ENCODE measurements at regions not wholly inside any gene's neighbourhood (a gene's known extent, or its start where the extent isn't known, plus 50 kb on each side); places are given as distances from the start of the nearest gene placed in this dataset.

DNA sequence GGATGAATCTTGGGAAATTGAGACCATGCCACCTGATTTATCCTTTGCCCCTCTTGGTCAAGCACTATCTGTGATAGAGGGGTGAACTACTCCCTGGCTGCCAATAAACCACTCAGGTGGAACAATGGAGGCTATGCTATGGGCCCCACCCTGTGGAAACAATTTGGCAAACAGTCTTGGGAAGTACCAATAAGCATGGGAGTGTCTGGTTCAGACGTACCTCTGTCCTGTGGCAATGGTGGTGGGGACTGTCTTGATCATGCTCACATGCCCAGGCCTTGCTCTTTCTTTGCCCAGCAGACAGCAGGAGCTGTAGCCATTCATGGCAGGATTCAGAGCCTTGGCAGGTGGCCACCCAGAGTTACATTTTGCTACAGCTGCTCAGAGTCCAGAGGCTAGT lies 658.7 kb downstream of the KCNJ3 start:
- BruUV-seq (replicated peaks): no TSS peak
- no peaks in the 10 kb centered on the region for H3K36me3 ChIP-seq (ENCODE audit: low read depth, low read length)
- POLR2A ChIA-PET (ENCODE audit: unreplicated experiment): no interaction called here

DNA sequence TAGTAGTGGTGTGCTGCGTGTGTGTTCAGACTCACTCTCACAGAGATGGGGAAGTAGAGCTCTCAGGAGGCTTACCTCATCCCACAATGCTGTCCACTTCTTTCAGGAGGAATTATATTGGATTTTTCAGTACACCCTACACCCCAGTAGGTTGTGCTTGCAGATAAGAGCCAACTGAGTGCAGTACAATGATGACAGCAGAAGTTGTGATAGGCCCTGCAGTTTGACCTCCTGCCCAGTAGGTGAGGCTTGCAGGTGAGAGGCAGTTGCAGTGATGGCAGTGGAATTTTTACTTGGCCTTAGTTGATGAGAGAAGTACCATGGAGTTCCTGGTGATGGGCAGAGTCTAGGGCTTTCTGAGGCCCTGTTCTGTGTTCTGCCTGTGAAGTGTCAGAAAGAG lies 657.8 kb downstream of the KCNJ3 start:
- intact Hi-C loops (cut with micrococcal nuclease): no loop called here
- Histone ChIP-seq H3K9me3 (ENCODE audit: low read length) (no peaks in the 10 kb centered on the region), H3F3A (ENCODE audit: low read length, unreplicated experiment) (no peaks in the 10 kb centered on the region), H3K79me2 (ENCODE audit: low read length) (no peaks in the 10 kb centered on the region), H3K4me3 (ENCODE audit: low read length) (no peak overlapping the region), H3K27ac (ENCODE audit: low read length) (no peak overlapping the region), H3K9me2 (replicated peaks; ENCODE audit: low read length) (no peaks in the 10 kb centered on the region), H3K9ac (ENCODE audit: low read length) (no peak overlapping the region), H3K4me1 (ENCODE audit: insufficient read depth, low read length) (no peaks in the 10 kb centered on the region), H2AFZ (ENCODE audit: low read length) (no peak overlapping the region), H3K36me3 (ENCODE audit: low read depth, low read length) (no peaks in the 10 kb centered on the region), H4K20me1 (ENCODE audit: low read length) (no peaks in the 10 kb centered on the region), H3K4me2 (ENCODE audit: low read length) (no peak overlapping the region), H3K27me3 (ENCODE audit: low read length) (no peaks in the 10 kb centered on the region)
- ATAC-seq (no peak), DNase-seq (no peak)
- no TSS peak for BruUV-seq (replicated peaks)
- TF ChIP-seq EZH2 (IDR thresholded peaks at IDR 0.05; ENCODE audit: low read length, unreplicated experiment) (no peak), EZH2phosphoT487 (IDR thresholded peaks at IDR 0.05; ENCODE audit: borderline replicate concordance, low read length) (no peak)
- TF ChIP-seq, protein P1, sequence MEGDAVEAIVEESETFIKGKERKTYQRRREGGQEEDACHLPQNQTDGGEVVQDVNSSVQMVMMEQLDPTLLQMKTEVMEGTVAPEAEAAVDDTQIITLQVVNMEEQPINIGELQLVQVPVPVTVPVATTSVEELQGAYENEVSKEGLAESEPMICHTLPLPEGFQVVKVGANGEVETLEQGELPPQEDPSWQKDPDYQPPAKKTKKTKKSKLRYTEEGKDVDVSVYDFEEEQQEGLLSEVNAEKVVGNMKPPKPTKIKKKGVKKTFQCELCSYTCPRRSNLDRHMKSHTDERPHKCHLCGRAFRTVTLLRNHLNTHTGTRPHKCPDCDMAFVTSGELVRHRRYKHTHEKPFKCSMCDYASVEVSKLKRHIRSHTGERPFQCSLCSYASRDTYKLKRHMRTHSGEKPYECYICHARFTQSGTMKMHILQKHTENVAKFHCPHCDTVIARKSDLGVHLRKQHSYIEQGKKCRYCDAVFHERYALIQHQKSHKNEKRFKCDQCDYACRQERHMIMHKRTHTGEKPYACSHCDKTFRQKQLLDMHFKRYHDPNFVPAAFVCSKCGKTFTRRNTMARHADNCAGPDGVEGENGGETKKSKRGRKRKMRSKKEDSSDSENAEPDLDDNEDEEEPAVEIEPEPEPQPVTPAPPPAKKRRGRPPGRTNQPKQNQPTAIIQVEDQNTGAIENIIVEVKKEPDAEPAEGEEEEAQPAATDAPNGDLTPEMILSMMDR (conservative IDR thresholded peaks at IDR 0.05; ENCODE audit: low read depth, low read length): no peak
- CTCF ChIA-PET: no interaction called here
- POLR2A ChIA-PET (ENCODE audit: unreplicated experiment): no interaction called here

More for the DNA sequence above, 658.7 kb downstream of the KCNJ3 start:
- DNase-seq (no peak), ATAC-seq (no peak)
- Histone ChIP-seq H3K4me1 (ENCODE audit: insufficient read depth, low read length) (no peaks in the 10 kb centered on the region), H3F3A (ENCODE audit: low read length, unreplicated experiment) (no peaks in the 10 kb centered on the region), H3K9me3 (ENCODE audit: low read length) (no peaks in the 10 kb centered on the region), H3K9ac (ENCODE audit: low read length) (no peak overlapping the region), H3K4me3 (ENCODE audit: low read length) (no peak overlapping the region), H3K79me2 (ENCODE audit: low read length) (no peaks in the 10 kb centered on the region), H3K27ac (ENCODE audit: low read length) (no peak overlapping the region), H4K20me1 (ENCODE audit: low read length) (no peaks in the 10 kb centered on the region), H3K27me3 (ENCODE audit: low read length) (no peaks in the 10 kb centered on the region), H3K4me2 (ENCODE audit: low read length) (no peak overlapping the region), H3K9me2 (replicated peaks; ENCODE audit: low read length) (no peaks in the 10 kb centered on the region), H2AFZ (ENCODE audit: low read length) (no peak overlapping the region)
- TF ChIP-seq EZH2 (IDR thresholded peaks at IDR 0.05; ENCODE audit: low read length, unreplicated experiment): no peak
- TF ChIP-seq EZH2phosphoT487 (IDR thresholded peaks at IDR 0.05; ENCODE audit: borderline replicate concordance, low read length): no peak
- TF ChIP-seq, protein P1 (conservative IDR thresholded peaks at IDR 0.05; ENCODE audit: low read depth, low read length): no peak
- CTCF ChIA-PET: no interaction called here
- intact Hi-C loops (cut with micrococcal nuclease): no loop called here

DNA sequence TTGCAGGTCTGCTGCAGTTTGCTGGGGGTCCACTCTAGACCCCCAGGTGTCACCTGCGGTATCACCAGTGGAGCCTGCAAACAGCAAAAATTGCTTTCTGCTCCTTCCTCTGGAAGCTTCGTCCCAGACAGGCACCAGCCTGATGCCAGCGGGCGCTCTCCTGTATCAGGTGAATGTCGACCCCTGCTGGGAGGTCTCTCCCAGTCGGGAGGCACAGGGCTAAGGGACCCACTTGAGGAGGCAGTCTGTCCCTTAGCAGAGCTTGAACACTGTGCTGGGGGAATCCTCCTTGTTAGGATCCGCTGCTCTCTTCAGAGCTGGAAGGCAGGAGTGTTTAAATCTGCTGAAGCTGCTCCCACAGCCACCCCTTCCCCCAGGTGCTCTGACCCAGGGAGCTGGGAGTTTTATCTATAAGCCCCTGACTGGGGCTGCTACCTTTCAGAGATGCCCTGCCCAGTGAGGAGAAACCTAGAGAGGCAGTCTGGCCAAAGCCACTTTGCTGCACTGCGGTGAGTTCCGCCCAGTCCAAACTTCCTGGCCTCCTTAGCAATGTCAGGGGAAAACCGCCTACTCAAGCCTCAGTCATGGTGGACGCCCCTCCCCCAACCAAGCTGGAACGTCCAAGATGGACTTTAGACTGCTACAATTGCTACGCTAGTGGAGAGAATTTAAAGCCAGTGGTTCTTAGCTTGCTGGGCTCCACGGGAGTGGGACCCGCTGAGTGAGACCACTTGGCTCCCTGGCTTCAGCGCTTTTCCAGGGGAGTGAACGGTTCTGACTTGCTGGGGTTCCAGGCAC lies 652.5 kb downstream of the KCNJ3 start:
- ATAC-seq (no peak), DNase-seq (no peak)
- Histone ChIP-seq H3K9ac (ENCODE audit: low read length) (no peak overlapping the region), H3K36me3 (ENCODE audit: low read depth, low read length) (no peaks in the 10 kb centered on the region), H3K9me3 (ENCODE audit: low read length) (no peaks in the 10 kb centered on the region), H2AFZ (ENCODE audit: low read length) (no peak overlapping the region), H3K79me2 (ENCODE audit: low read length) (no peaks in the 10 kb centered on the region), H3F3A (ENCODE audit: low read length, unreplicated experiment) (no peaks in the 10 kb centered on the region), H3K9me2 (replicated peaks; ENCODE audit: low read length) (no peaks in the 10 kb centered on the region), H3K4me1 (ENCODE audit: insufficient read depth, low read length) (no peaks in the 10 kb centered on the region), H3K4me2 (ENCODE audit: low read length) (no peak overlapping the region), H3K4me3 (ENCODE audit: low read length) (no peak overlapping the region), H4K20me1 (ENCODE audit: low read length) (no peaks in the 10 kb centered on the region), H3K27me3 (ENCODE audit: low read length) (no peaks in the 10 kb centered on the region), H3K27ac (ENCODE audit: low read length) (no peak overlapping the region)
- TF ChIP-seq EZH2phosphoT487 (IDR thresholded peaks at IDR 0.05; ENCODE audit: borderline replicate concordance, low read length): no peak
- TF ChIP-seq, protein P1 (conservative IDR thresholded peaks at IDR 0.05; ENCODE audit: low read depth, low read length): no peak
- TF ChIP-seq EZH2 (IDR thresholded peaks at IDR 0.05; ENCODE audit: low read length, unreplicated experiment): no peak
- ChIA-PET CTCF (no interaction called here), POLR2A (ENCODE audit: unreplicated experiment) (no interaction called here)
- intact Hi-C loops (cut with micrococcal nuclease): no loop called here
- no TSS peak for BruUV-seq (replicated peaks)
